ENCODE measurements at regions not wholly inside any gene's neighbourhood (a gene's known extent, or its start where the extent isn't known, plus 50 kb on each side); places are given as distances from the start of the nearest gene placed in this dataset.

DNA sequence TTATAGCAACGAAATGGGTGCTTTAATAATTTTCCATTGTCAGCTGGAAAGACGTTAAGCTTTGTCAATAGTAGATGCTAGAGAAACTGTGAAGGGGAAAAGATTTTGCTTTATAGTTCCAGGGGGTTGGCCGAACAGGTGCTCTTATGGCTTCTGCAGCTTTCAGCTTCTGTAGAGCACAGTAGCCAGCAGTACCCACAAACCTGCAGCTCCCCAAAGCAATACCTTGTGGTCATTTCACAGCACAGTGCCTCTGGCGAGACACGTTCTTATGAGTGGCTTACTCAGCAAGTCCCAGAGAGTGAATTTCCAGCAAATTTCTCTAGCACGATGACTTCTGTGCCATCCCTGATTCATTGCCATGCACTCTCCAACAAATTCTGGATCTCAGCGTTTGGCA is 416.3 kb upstream of the ATP2B1 start:
- TF ChIP-seq, protein P1, sequence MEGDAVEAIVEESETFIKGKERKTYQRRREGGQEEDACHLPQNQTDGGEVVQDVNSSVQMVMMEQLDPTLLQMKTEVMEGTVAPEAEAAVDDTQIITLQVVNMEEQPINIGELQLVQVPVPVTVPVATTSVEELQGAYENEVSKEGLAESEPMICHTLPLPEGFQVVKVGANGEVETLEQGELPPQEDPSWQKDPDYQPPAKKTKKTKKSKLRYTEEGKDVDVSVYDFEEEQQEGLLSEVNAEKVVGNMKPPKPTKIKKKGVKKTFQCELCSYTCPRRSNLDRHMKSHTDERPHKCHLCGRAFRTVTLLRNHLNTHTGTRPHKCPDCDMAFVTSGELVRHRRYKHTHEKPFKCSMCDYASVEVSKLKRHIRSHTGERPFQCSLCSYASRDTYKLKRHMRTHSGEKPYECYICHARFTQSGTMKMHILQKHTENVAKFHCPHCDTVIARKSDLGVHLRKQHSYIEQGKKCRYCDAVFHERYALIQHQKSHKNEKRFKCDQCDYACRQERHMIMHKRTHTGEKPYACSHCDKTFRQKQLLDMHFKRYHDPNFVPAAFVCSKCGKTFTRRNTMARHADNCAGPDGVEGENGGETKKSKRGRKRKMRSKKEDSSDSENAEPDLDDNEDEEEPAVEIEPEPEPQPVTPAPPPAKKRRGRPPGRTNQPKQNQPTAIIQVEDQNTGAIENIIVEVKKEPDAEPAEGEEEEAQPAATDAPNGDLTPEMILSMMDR (IDR thresholded peaks at IDR 0.05; ENCODE audit: insufficient read depth, low read depth, low read length), result no peak
- TF ChIP-seq EZH2 (IDR thresholded peaks at IDR 0.05; ENCODE audit: insufficient read depth, low read length), result no peak
